ENCODE measurements at regions not wholly inside any gene's neighbourhood (a gene's known extent, or its start where the extent isn't known, plus 50 kb on each side); places are given as distances from the start of the nearest gene placed in this dataset.

DNA sequence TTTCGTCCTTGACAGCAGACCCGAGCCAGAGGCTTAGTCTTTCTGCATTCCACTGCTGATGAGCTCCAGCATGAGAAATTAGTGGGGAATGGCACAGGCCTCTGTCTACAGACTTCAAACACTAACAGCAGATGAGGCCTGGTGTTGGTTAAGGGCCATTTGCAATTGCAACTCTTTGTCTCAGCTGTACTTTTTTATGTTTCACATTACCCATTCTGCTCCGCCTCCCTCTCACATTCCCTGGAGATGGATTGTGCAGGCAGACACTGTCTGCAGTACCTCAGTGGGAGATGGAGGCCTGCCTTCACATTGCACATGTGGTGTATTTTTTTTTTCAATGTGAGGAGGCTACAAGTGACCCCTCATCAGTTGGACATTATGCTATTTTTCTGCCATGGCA lies 370.2 kb downstream of the DUSP10 start:
- Histone ChIP-seq H2AFZ (ENCODE audit: low read depth, low read length) (no peak overlapping the region), H3K36me3 (ENCODE audit: control insufficient read depth in 2 of 2, extremely low read depth in 1 of 2, insufficient read depth in 2 of 2, low read length in 2 of 2) (no peaks in the 10 kb centered on the region), H3K9me3 (replicated peaks; ENCODE audit: control insufficient read depth, insufficient read depth, low read length) (no peaks in the 10 kb centered on the region), H3K4me2 (ENCODE audit: insufficient read depth, low read length) (no peak overlapping the region), H3K9me1 (replicated peaks; ENCODE audit: control insufficient read depth, extremely low read depth, insufficient read depth, low read length) (no peaks in the 10 kb centered on the region), H4K20me1 (replicated peaks; ENCODE audit: control insufficient read depth, extremely low read depth, insufficient read depth, low read length) (no peaks in the 10 kb centered on the region), H3K4me1 (ENCODE audit: control insufficient read depth, extremely low read depth, insufficient read depth, low read length) (no peaks in the 10 kb centered on the region), H3K27ac (ENCODE audit: insufficient read depth, low read depth, low read length) (no peak overlapping the region), H3K79me2 (ENCODE audit: control insufficient read depth, insufficient read depth, low read length) (no peaks in the 10 kb centered on the region), H3K9ac (replicated peaks; ENCODE audit: extremely low read depth, insufficient read depth, low read length) (no peak overlapping the region), H3K27me3 (ENCODE audit: control insufficient read depth in 2 of 2, insufficient read depth in 2 of 2, low read length in 2 of 2) (peaks cover 2 to 3% of the 10 kb centered on the region in 2 experiments), H3K4me3 (replicated peaks in 1 of 3; ENCODE audit: insufficient read depth in 1 of 3, low read depth in 1 of 3, low read length in 3 of 3) (no peak overlapping the region)
- no peak for FAIRE-seq
- no peak for DNase-seq (ENCODE audit: low read depth, low spot score)
- no TSS peak for BruUV-seq (replicated peaks)
- TF ChIP-seq FOS (IDR thresholded peaks at IDR 0.05; ENCODE audit: borderline replicate concordance, insufficient read depth, low read length): no peak
- TF ChIP-seq, protein P1, sequence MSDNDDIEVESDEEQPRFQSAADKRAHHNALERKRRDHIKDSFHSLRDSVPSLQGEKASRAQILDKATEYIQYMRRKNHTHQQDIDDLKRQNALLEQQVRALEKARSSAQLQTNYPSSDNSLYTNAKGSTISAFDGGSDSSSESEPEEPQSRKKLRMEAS (IDR thresholded peaks at IDR 0.05; ENCODE audit: insufficient read depth, insufficient read length): no peak
- TF ChIP-seq JUN (IDR thresholded peaks at IDR 0.05; ENCODE audit: borderline replicate concordance, insufficient read depth, insufficient read length, low read depth): no peak
- TF ChIP-seq, protein P2, sequence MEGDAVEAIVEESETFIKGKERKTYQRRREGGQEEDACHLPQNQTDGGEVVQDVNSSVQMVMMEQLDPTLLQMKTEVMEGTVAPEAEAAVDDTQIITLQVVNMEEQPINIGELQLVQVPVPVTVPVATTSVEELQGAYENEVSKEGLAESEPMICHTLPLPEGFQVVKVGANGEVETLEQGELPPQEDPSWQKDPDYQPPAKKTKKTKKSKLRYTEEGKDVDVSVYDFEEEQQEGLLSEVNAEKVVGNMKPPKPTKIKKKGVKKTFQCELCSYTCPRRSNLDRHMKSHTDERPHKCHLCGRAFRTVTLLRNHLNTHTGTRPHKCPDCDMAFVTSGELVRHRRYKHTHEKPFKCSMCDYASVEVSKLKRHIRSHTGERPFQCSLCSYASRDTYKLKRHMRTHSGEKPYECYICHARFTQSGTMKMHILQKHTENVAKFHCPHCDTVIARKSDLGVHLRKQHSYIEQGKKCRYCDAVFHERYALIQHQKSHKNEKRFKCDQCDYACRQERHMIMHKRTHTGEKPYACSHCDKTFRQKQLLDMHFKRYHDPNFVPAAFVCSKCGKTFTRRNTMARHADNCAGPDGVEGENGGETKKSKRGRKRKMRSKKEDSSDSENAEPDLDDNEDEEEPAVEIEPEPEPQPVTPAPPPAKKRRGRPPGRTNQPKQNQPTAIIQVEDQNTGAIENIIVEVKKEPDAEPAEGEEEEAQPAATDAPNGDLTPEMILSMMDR (IDR thresholded peaks at IDR 0.05; ENCODE audit: extremely low read depth in 1 of 2, insufficient read depth in 1 of 2, low read depth in 1 of 2, low read length in 2 of 2): no peak
- TF ChIP-seq POLR2AphosphoS5 (IDR thresholded peaks at IDR 0.05; ENCODE audit: insufficient read depth, low read depth, low read length): no peak
- no peak for TF ChIP-seq EZH2 (IDR thresholded peaks at IDR 0.05; ENCODE audit: borderline replicate concordance, low read depth, low read length, severe bottlenecking)
- TF ChIP-seq MYC (IDR thresholded peaks at IDR 0.05; ENCODE audit: low read depth, low read length): no peak
- no peak for TF ChIP-seq GATA2 (IDR thresholded peaks at IDR 0.05; ENCODE audit: insufficient read depth, insufficient read length, low read depth, low read length)
- no peak for TF ChIP-seq POLR2A (IDR thresholded peaks at IDR 0.05; ENCODE audit: low read depth, low read length)
- ChIA-PET CTCF (interaction anchor here (1.5 kb wide), 1 partner anchor 108 kb away, joined by 4 read pairs; no protein-coding TSS in a partner anchor), POLR2A (no interaction called here)
- dilution Hi-C loops (cut with MboI; ENCODE audit: extremely low pct_ligation_motif_present, low sequenced_read_pairs): no loop called here
- intact Hi-C loops (cut with micrococcal nuclease): loop anchor here (10.0 kb wide), 1 partner anchor 633 kb away; no protein-coding TSS in a partner anchor
